Lower leg skin (tissue), 3 donors: ENCODE measurements at regions not wholly inside any gene's neighbourhood (a gene's known extent, or its start where the extent isn't known, plus 50 kb on each side); places are given as distances from the start of the nearest gene placed in this dataset.

Source experiments
- CTCF ChIP-seq, 3 donors: fragments of 450-650 bp; IDR thresholded peaks; one replicate each; pipeline ENCODE4 v1.5.1; 2016; ENCODE audit warnings: antibody characterized with exemption in 3 of 3, mild to moderate bottlenecking in 3 of 3, moderate library complexity in 2 of 3
- POLR2A ChIP-seq, 2 donors: fragments of 450-650 bp; IDR thresholded peaks; one replicate each; pipeline ENCODE4 v1.6.1; 2016 to 2017; ENCODE audit warnings: antibody characterized with exemption in 2 of 2, mild to moderate bottlenecking in 1 of 2, moderate library complexity in 1 of 2

GRCh38 chr9:126149661-126150060, 177.0 kb upstream of the MVB12B start:
- no peak for TF ChIP-seq POLR2A (IDR thresholded peaks at IDR 0.05)
- no peak for TF ChIP-seq CTCF (IDR thresholded peaks at IDR 0.05)
